PC-3 (cell line): ENCODE measurements at regions not wholly inside any gene's neighbourhood (a gene's known extent, or its start where the extent isn't known, plus 50 kb on each side); places are given as distances from the start of the nearest gene placed in this dataset.

Source experiments
- CTCF ChIP-seq: fragments of 300-600 bp; sonication (generic); conservative IDR thresholded peaks from 2 replicates; pipeline ENCODE4 v1.5.1; 2017; ENCODE audit warnings: antibody characterized with exemption, low read depth, mild to moderate bottlenecking, low read length
- EZH2 ChIP-seq: fragments of 300-600 bp; sonication (generic); IDR thresholded peaks from one replicate; pipeline ENCODE4 v1.6.1; 2017; ENCODE audit warnings: antibody characterized with exemption, mild to moderate bottlenecking, low read length; ENCODE audit not compliant: unreplicated experiment
- EZH2phosphoT487 ChIP-seq: fragments of 300-600 bp; sonication (generic); IDR thresholded peaks from 2 replicates; pipeline ENCODE4 v1.6.1; 2018; ENCODE audit warnings: mild to moderate bottlenecking, antibody characterized with exemption, low read length, borderline replicate concordance

- TF ChIP-seq EZH2, result no peak
- no peak for TF ChIP-seq CTCF
- no peak for TF ChIP-seq EZH2phosphoT487
Observed at GRCh38 chr3:182185313-182185712, 473.6 kb downstream of the SOX2 start.
